ENCODE measurements at regions not wholly inside any gene's neighbourhood (a gene's known extent, or its start where the extent isn't known, plus 50 kb on each side); places are given as distances from the start of the nearest gene placed in this dataset.

DNA sequence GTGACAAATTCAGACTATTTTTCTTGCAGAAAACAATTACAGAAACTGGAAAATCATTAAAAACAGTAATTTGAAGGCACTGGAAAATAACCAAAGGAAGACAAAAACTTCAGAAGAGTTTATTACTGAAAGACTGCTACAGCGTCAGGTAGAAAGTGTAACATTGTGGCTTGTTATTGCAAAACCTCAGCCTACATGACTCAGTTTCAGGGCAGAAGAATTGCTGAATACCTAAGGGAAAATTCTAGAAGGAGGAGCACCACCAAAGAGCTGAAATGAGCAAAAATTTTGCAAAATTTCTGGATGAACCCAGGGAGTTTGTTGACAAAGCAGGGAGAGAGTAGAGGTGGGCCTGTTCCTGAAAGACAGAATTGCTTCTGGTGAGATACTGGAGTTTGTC is 219.6 kb downstream of the C3orf38 start:
- no peaks in the 10 kb centered on the region for H3K4me1 Mint-ChIP-seq (ENCODE audit: low read depth, unreplicated experiment)
- H3K4me3 ChIP-seq (ENCODE audit: low read depth, low read length) = no peak overlapping the region
- no peaks in the 10 kb centered on the region for H3K4me1 ChIP-seq
- no peak overlapping the region for H3K4me3 Mint-ChIP-seq (ENCODE audit: unreplicated experiment)
- H3K9me3 Mint-ChIP-seq (ENCODE audit: unreplicated experiment) = peaks cover 20% of the 10 kb centered on the region
- TF ChIP-seq CTCF (IDR thresholded peaks at IDR 0.05; ENCODE audit: insufficient read depth in 1 of 2, low read depth in 1 of 2, low read length in 1 of 2, severe bottlenecking in 1 of 2, unreplicated experiment in 1 of 2) = no peak
- ChIA-PET CTCF (no interaction called here), POLR2A (no interaction called here)
- no TSS peak for BruUV-seq (replicated peaks)
- intact Hi-C loops (cut with micrococcal nuclease; ENCODE audit: unreplicated experiment) = no loop called here
- no peaks in the 10 kb centered on the region for H3K36me3 Mint-ChIP-seq (ENCODE audit: insufficient read depth, unreplicated experiment)
- no peaks in the 10 kb centered on the region; the same call in 1 of the 2 replicates for H3K27me3 ChIP-seq (replicated peaks; ENCODE audit: control insufficient read depth, insufficient read depth, low read length)
- no peak for DNase-seq
- H3K27ac Mint-ChIP-seq (ENCODE audit: unreplicated experiment) = no peak overlapping the region
- no peaks in the 10 kb centered on the region for H3K27me3 Mint-ChIP-seq (ENCODE audit: insufficient read depth, unreplicated experiment)
- no peaks in the 10 kb centered on the region for H3K9me3 ChIP-seq
- no peaks in the 10 kb centered on the region for H3K36me3 ChIP-seq (ENCODE audit: control insufficient read depth, insufficient read depth, low read length)

DNA sequence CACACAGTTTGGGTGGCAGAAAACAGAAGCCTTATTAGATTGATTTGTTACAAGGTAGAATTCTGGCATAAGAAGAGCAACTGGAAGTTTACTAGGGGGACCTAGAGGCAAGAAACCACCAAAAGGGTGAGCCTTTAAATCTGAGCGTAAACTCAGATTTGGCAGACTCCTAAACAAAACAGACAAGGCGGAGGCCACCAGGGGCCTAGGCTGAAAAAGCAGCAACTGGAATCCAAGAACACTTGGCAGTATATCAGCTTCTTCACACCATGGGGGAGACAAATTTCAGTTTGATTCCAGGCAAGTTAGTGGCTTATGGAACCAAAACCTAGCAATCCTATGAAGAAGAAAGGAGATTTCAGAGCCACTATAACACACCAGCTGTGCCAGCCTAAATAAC is 220.0 kb downstream of the C3orf38 start:
- no peaks in the 10 kb centered on the region for H3K4me1 Mint-ChIP-seq (ENCODE audit: low read depth, unreplicated experiment)
- Histone ChIP-seq H3K36me3 (ENCODE audit: control insufficient read depth, insufficient read depth, low read length) (no peaks in the 10 kb centered on the region), H3K9me3 (no peaks in the 10 kb centered on the region), H3K4me3 (ENCODE audit: low read depth, low read length) (no peak overlapping the region), H3K27me3 (replicated peaks; ENCODE audit: control insufficient read depth, insufficient read depth, low read length) (no peaks in the 10 kb centered on the region; the same call in 1 of the 2 replicates), H3K4me1 (no peaks in the 10 kb centered on the region)
- no peak for TF ChIP-seq CTCF (IDR thresholded peaks at IDR 0.05; ENCODE audit: insufficient read depth in 1 of 2, low read depth in 1 of 2, low read length in 1 of 2, severe bottlenecking in 1 of 2, unreplicated experiment in 1 of 2)
- no peaks in the 10 kb centered on the region for H3K27me3 Mint-ChIP-seq (ENCODE audit: insufficient read depth, unreplicated experiment)
- POLR2A ChIA-PET = no interaction called here
- intact Hi-C loops (cut with micrococcal nuclease; ENCODE audit: unreplicated experiment) = no loop called here
- CTCF ChIA-PET = no interaction called here
- no peak overlapping the region for H3K27ac Mint-ChIP-seq (ENCODE audit: unreplicated experiment)
- BruUV-seq (replicated peaks) = no TSS peak
- no peak overlapping the region for H3K4me3 Mint-ChIP-seq (ENCODE audit: unreplicated experiment)
- DNase-seq = no peak
- H3K36me3 Mint-ChIP-seq (ENCODE audit: insufficient read depth, unreplicated experiment) = no peaks in the 10 kb centered on the region
- peaks cover 20% of the 10 kb centered on the region for H3K9me3 Mint-ChIP-seq (ENCODE audit: unreplicated experiment)

DNA sequence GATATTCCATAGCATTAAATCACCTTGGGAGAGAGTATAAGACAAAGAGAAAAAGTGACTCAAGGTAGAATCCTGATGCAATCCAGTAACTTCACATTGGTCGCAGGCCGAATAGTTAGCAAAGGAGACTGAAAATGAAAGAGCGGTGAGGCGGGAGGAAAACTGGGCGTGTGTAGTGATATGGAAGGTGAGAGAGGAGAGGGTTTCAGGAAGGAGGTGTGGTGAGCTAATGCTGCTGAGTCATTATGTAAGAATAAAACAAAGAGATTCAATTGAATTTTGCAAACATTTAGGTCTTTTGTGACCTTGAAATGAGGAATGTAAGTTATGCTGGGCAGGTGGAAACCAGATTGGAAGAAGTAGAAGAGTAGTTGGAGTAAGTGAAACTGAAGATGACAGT is 235.3 kb downstream of the C3orf38 start:
- ChIA-PET CTCF (no interaction called here), POLR2A (no interaction called here)
- no peaks in the 10 kb centered on the region for H3K27me3 ChIP-seq (replicated peaks; ENCODE audit: control insufficient read depth, insufficient read depth, low read length)
- BruUV-seq (replicated peaks) = no TSS peak
- H3K4me3 Mint-ChIP-seq (ENCODE audit: unreplicated experiment) = no peak overlapping the region
- no peak for TF ChIP-seq CTCF (IDR thresholded peaks at IDR 0.05; ENCODE audit: insufficient read depth in 1 of 2, low read depth in 1 of 2, low read length in 1 of 2, severe bottlenecking in 1 of 2, unreplicated experiment in 1 of 2)
- no peaks in the 10 kb centered on the region for H3K4me1 ChIP-seq
- H3K4me3 ChIP-seq (ENCODE audit: low read depth, low read length) = no peak overlapping the region
- H3K9me3 Mint-ChIP-seq (ENCODE audit: unreplicated experiment) = no peaks in the 10 kb centered on the region
- intact Hi-C loops (cut with micrococcal nuclease; ENCODE audit: unreplicated experiment) = no loop called here
- H3K27me3 Mint-ChIP-seq (ENCODE audit: insufficient read depth, unreplicated experiment) = no peaks in the 10 kb centered on the region
- no peaks in the 10 kb centered on the region for H3K36me3 Mint-ChIP-seq (ENCODE audit: insufficient read depth, unreplicated experiment)
- H3K4me1 Mint-ChIP-seq (ENCODE audit: low read depth, unreplicated experiment) = peaks cover 6% of the 10 kb centered on the region
- no peaks in the 10 kb centered on the region for H3K9me3 ChIP-seq
- no peaks in the 10 kb centered on the region for H3K36me3 ChIP-seq (ENCODE audit: control insufficient read depth, insufficient read depth, low read length)
- no peak overlapping the region for H3K27ac Mint-ChIP-seq (ENCODE audit: unreplicated experiment)
- no peak for DNase-seq

All from Caco-2 (cell line).